ENCODE measurements at regions not wholly inside any gene's neighbourhood (a gene's known extent, or its start where the extent isn't known, plus 50 kb on each side); places are given as distances from the start of the nearest gene placed in this dataset.

DNA sequence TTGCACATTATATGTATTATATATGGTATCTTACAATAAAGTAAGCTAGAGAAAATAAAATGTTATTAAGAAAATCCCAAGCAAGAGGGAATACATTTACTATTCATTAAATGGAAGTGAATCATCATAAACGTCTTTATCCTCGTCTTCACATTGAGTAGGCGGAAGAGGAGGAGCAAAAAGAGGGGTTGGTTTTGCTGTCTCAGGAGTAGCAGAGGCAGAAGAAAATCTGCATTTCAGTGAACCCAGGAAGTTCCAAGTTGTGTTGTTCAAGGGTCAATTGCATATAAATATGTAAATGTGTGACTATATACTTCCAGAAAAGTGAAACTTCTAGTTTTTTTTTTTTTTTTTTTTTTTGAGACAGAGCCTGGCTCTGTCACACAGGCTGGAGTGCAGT is 301.4 kb downstream of the TMA16 start:
- Histone ChIP-seq H3K23me2 (ENCODE audit: low read depth, low read length) (no peaks in the 10 kb centered on the region), H4K91ac (replicated peaks; ENCODE audit: insufficient read length, low read length) (no peak overlapping the region), H3K56ac (replicated peaks; ENCODE audit: insufficient read length, low read depth, low read length) (no peak overlapping the region), H3K18ac (ENCODE audit: extremely low read depth, low read length) (no peak overlapping the region), H3K79me2 (ENCODE audit: control insufficient read depth in 1 of 2, insufficient read depth in 2 of 2, low read length in 2 of 2) (no peaks in the 10 kb centered on the region), H2AFZ (ENCODE audit: low read length) (no peak overlapping the region), H2BK5ac (ENCODE audit: low read depth, low read length) (no peak overlapping the region), H2BK120ac (replicated peaks; ENCODE audit: low read depth, low read length) (no peak overlapping the region), H3K14ac (ENCODE audit: insufficient read length) (no peak overlapping the region), H2BK12ac (ENCODE audit: low read depth, low read length) (no peak overlapping the region), H4K8ac (ENCODE audit: extremely low read depth, insufficient read depth, low read length) (no peak overlapping the region), H2AK5ac (ENCODE audit: low read depth, low read length) (no peak overlapping the region), H3K9me3 (ENCODE audit: insufficient read depth in 2 of 2, low read depth in 1 of 2, low read length in 1 of 2) (no peaks in the 10 kb centered on the region), H4K20me1 (replicated peaks in 1 of 2; ENCODE audit: control insufficient read depth in 1 of 2, insufficient read depth in 2 of 2, low read length in 2 of 2) (no peaks in the 10 kb centered on the region), H3K4ac (replicated peaks; ENCODE audit: insufficient read length, low read depth, low read length) (no peak overlapping the region), H2BK20ac (ENCODE audit: low read length) (no peak overlapping the region), H3K36me3 (ENCODE audit: control insufficient read depth in 2 of 4, insufficient read depth in 4 of 4, low read length in 3 of 4) (no peaks in the 10 kb centered on the region), H3K23ac (ENCODE audit: insufficient read length) (no peak overlapping the region), H4K5ac (ENCODE audit: insufficient read length, low read depth, low read length) (no peak overlapping the region), H3K27me3 (replicated peaks in 1 of 4; ENCODE audit: control insufficient read depth in 3 of 4, extremely low read depth in 1 of 4, insufficient read depth in 3 of 4, low read length in 3 of 4) (no peaks in the 10 kb centered on the region), H3K9ac (replicated peaks in 1 of 4; ENCODE audit: extremely low read depth in 1 of 4, low read depth in 3 of 4, low read length in 3 of 4) (no peak overlapping the region), H3K4me1 (replicated peaks in 1 of 4; ENCODE audit: control insufficient read depth in 3 of 4, insufficient read depth in 4 of 4, low read length in 3 of 4) (no peaks in the 10 kb centered on the region), H2BK15ac (ENCODE audit: low read length) (no peak overlapping the region), H3K79me1 (ENCODE audit: low read depth, low read length) (no peaks in the 10 kb centered on the region), H3K4me3 (ENCODE audit: extremely low read depth in 1 of 4, insufficient read depth in 2 of 4, low read depth in 3 of 4, low read length in 4 of 4) (no peak overlapping the region), H3K27ac (ENCODE audit: low read depth, low read length) (no peak overlapping the region), H3K4me2 (ENCODE audit: insufficient read depth in 1 of 2, low read depth in 2 of 2, low read length in 2 of 2) (no peak overlapping the region)
- WGBS, 2 experiments (ENCODE audit: extremely low coverage in 1 of 2, insufficient coverage in 1 of 2, insufficient read length in 1 of 2, insufficient replicate concordance in 2 of 2, low coverage in 1 of 2, low lambda C conversion rate in 2 of 2, missing lambda C conversion rate in 1 of 2) = 89% methylated on average over 3 of the region's 3 CpGs; no CpG with 5 or more reads in 1 of the 2 experiments
- DNase-seq (ENCODE audit: low read depth in 1 of 2, low spot score in 2 of 2) (no peak), FAIRE-seq (no peak)
- CTCF ChIA-PET (ENCODE audit: partially characterized antibody) = interaction anchor here (1.1 kb wide), 1 partner anchor 241 kb away, joined by 3 read pairs; no protein-coding TSS in a partner anchor
- POLR2A ChIA-PET (ENCODE audit: partially characterized antibody) = no interaction called here
- TF ChIP-seq TAF7 (optimal IDR thresholded peaks at IDR 0.05; ENCODE audit: borderline replicate concordance, low read depth, low read length) = no peak
- no peak for TF ChIP-seq FOSL1 (IDR thresholded peaks at IDR 0.05; ENCODE audit: insufficient read depth, low read depth, low read length)
- TF ChIP-seq CEBPB (IDR thresholded peaks at IDR 0.05; ENCODE audit: low read depth, low read length) = no peak
- TF ChIP-seq CTBP2 (IDR thresholded peaks at IDR 0.05; ENCODE audit: borderline replicate concordance, insufficient read depth, insufficient read length, low read length) = no peak
- TF ChIP-seq SAP30 (IDR thresholded peaks at IDR 0.05; ENCODE audit: insufficient read depth, insufficient replicate concordance, low read length) = no peak
- TF ChIP-seq RAD21 (IDR thresholded peaks at IDR 0.05 in 1 of 2, conservative IDR thresholded peaks at IDR 0.05 in 1 of 2; ENCODE audit: low read depth in 2 of 2, low read length in 2 of 2) = no peak
- no peak for TF ChIP-seq TCF12 (IDR thresholded peaks at IDR 0.05; ENCODE audit: low read depth, low read length)
- TF ChIP-seq HDAC6 (IDR thresholded peaks at IDR 0.05; ENCODE audit: low read depth, low read length) = no peak
- TF ChIP-seq SP1 (IDR thresholded peaks at IDR 0.05; ENCODE audit: low read depth, low read length) = no peak
- no peak for TF ChIP-seq RNF2 (IDR thresholded peaks at IDR 0.05; ENCODE audit: borderline replicate concordance, low read depth, low read length, missing control alignments, poor library complexity, severe bottlenecking)
- TF ChIP-seq RFX5 (IDR thresholded peaks at IDR 0.05; ENCODE audit: borderline replicate concordance, low read depth, low read length) = no peak
- TF ChIP-seq ATF3 (IDR thresholded peaks at IDR 0.05; ENCODE audit: insufficient read depth, low read depth, low read length) = no peak
- no peak for TF ChIP-seq GTF2F1 (IDR thresholded peaks at IDR 0.05; ENCODE audit: borderline replicate concordance, low read depth, low read length)
- no peak for TF ChIP-seq CBX8 (IDR thresholded peaks at IDR 0.05; ENCODE audit: borderline replicate concordance, low read depth, low read length)

All from H1 (cell line).